OCI-LY1 (cell line): ENCODE measurements at regions not wholly inside any gene's neighbourhood (a gene's known extent, or its start where the extent isn't known, plus 50 kb on each side); places are given as distances from the start of the nearest gene placed in this dataset.

Source experiments
- EZH2 ChIP-seq: fragments of 200-600 bp; sonication (generic), shearing (Covaris generic); IDR thresholded peaks from 2 replicates; pipeline ENCODE4 v1.8.0; 2017; ENCODE audit warnings: borderline replicate concordance, mixed run types, mild to moderate bottlenecking, antibody characterized with exemption, low read length, moderate library complexity, mixed read lengths
- TF ChIP-seq, protein P1 (sequence below): fragments of 200-600 bp; sonication (generic), shearing (Covaris generic); IDR thresholded peaks from 2 replicates; pipeline ENCODE4 v1.5.1; 2017; ENCODE audit warnings: mild to moderate bottlenecking, antibody characterized with exemption, low read length, moderate library complexity, mixed read lengths

DNA sequence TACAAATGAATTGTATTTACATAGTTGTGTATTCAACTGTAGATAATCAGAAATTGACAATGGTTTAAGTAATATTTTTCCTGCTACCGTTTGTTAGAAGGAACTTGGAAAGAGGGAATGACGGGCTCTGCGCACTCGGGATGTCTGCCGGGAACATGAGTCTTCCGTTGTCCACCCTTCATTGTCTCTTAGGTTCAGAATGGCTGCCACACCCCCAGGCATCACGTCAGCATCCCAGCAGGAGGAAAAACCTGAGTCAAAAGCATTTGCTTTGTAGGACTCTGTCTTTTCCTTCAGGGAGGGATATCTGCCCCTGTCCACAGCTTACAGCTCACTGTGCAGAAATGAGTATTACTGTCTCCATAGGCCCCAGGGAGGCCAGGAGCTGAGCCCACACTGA, 331.2 kb downstream of the THBS2 start:
- TF ChIP-seq, protein P1, sequence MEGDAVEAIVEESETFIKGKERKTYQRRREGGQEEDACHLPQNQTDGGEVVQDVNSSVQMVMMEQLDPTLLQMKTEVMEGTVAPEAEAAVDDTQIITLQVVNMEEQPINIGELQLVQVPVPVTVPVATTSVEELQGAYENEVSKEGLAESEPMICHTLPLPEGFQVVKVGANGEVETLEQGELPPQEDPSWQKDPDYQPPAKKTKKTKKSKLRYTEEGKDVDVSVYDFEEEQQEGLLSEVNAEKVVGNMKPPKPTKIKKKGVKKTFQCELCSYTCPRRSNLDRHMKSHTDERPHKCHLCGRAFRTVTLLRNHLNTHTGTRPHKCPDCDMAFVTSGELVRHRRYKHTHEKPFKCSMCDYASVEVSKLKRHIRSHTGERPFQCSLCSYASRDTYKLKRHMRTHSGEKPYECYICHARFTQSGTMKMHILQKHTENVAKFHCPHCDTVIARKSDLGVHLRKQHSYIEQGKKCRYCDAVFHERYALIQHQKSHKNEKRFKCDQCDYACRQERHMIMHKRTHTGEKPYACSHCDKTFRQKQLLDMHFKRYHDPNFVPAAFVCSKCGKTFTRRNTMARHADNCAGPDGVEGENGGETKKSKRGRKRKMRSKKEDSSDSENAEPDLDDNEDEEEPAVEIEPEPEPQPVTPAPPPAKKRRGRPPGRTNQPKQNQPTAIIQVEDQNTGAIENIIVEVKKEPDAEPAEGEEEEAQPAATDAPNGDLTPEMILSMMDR = no peak
- no peak for TF ChIP-seq EZH2
